ENCODE measurements at regions not wholly inside any gene's neighbourhood (a gene's known extent, or its start where the extent isn't known, plus 50 kb on each side); places are given as distances from the start of the nearest gene placed in this dataset.

- H3K4me3 ChIP-seq (ENCODE audit: low read length in 3 of 3), result no peak overlapping the region
- H3K9ac ChIP-seq (ENCODE audit: low read length in 3 of 3), result no peak overlapping the region
- no peak for FAIRE-seq
- no peaks in the 10 kb centered on the region for H3K4me1 ChIP-seq (ENCODE audit: control insufficient read depth in 2 of 3, insufficient read depth in 2 of 3, low read depth in 1 of 3, low read length in 3 of 3)
- intact Hi-C loops (cut with DNase I), result no loop called here
- no peaks in the 10 kb centered on the region for H3K27me3 ChIP-seq (ENCODE audit: control insufficient read depth, insufficient read depth, low read length)
- H3K9me3 ChIP-seq (ENCODE audit: control insufficient read depth in 2 of 3, insufficient read depth in 1 of 3, low read length in 3 of 3), result no peaks in the 10 kb centered on the region
- H3K36me3 ChIP-seq (ENCODE audit: control insufficient read depth in 2 of 3, insufficient read depth in 3 of 3, low read length in 3 of 3), result no peaks in the 10 kb centered on the region
- DNase-seq, result no peak
- TF ChIP-seq CTCF (IDR thresholded peaks at IDR 0.05; ENCODE audit: borderline replicate concordance, extremely low read depth, insufficient read depth), result no peak
- no peak overlapping the region for H3K27ac ChIP-seq (ENCODE audit: low read depth in 2 of 2, low read length in 2 of 2)
These were observed 66.4 kb upstream of the EDAR start for GRCh38 chr2:109055435-109055834.

- H3K9ac ChIP-seq (ENCODE audit: low read length in 3 of 3), result no peak overlapping the region
- intact Hi-C loops (cut with DNase I), result no loop called here
- H3K36me3 ChIP-seq (ENCODE audit: control insufficient read depth in 2 of 3, insufficient read depth in 3 of 3, low read length in 3 of 3), result no peaks in the 10 kb centered on the region
- DNase-seq, result no peak
- no peak for TF ChIP-seq CTCF (IDR thresholded peaks at IDR 0.05; ENCODE audit: borderline replicate concordance, extremely low read depth, insufficient read depth)
- no peak for FAIRE-seq
- H3K4me1 ChIP-seq (ENCODE audit: control insufficient read depth in 2 of 3, insufficient read depth in 2 of 3, low read depth in 1 of 3, low read length in 3 of 3), result no peaks in the 10 kb centered on the region
- H3K4me3 ChIP-seq (ENCODE audit: low read length in 3 of 3), result no peak overlapping the region
- H3K27me3 ChIP-seq (ENCODE audit: control insufficient read depth, insufficient read depth, low read length), result no peaks in the 10 kb centered on the region
- H3K9me3 ChIP-seq (ENCODE audit: control insufficient read depth in 2 of 3, insufficient read depth in 1 of 3, low read length in 3 of 3), result no peaks in the 10 kb centered on the region
- H3K27ac ChIP-seq (ENCODE audit: low read depth in 2 of 2, low read length in 2 of 2), result no peak overlapping the region
These were observed 65.8 kb upstream of the EDAR start for GRCh38 chr2:109054865-109055264.

GRCh38 chr2:109053716-109054115, 64.7 kb upstream of the EDAR start:
- FAIRE-seq (no peak), DNase-seq (no peak)
- H3K36me3 ChIP-seq (ENCODE audit: control insufficient read depth in 2 of 3, insufficient read depth in 3 of 3, low read length in 3 of 3), result no peaks in the 10 kb centered on the region
- no peaks in the 10 kb centered on the region for H3K9me3 ChIP-seq (ENCODE audit: control insufficient read depth in 2 of 3, insufficient read depth in 1 of 3, low read length in 3 of 3)
- no peak overlapping the region for H3K27ac ChIP-seq (ENCODE audit: low read depth in 2 of 2, low read length in 2 of 2)
- intact Hi-C loops (cut with DNase I), result no loop called here
- no peaks in the 10 kb centered on the region for H3K4me1 ChIP-seq (ENCODE audit: control insufficient read depth in 2 of 3, insufficient read depth in 2 of 3, low read depth in 1 of 3, low read length in 3 of 3)
- no peak overlapping the region for H3K9ac ChIP-seq (ENCODE audit: low read length in 3 of 3)
- no peaks in the 10 kb centered on the region for H3K27me3 ChIP-seq (ENCODE audit: control insufficient read depth, insufficient read depth, low read length)
- no peak overlapping the region for H3K4me3 ChIP-seq (ENCODE audit: low read length in 3 of 3)
- TF ChIP-seq CTCF (IDR thresholded peaks at IDR 0.05; ENCODE audit: borderline replicate concordance, extremely low read depth, insufficient read depth), result no peak

GRCh38 chr2:109052922-109053321, 63.9 kb upstream of the EDAR start:
- no peak for DNase-seq
- no peak overlapping the region for H3K4me3 ChIP-seq (ENCODE audit: low read length in 3 of 3)
- H3K27me3 ChIP-seq (ENCODE audit: control insufficient read depth, insufficient read depth, low read length), result no peaks in the 10 kb centered on the region
- H3K4me1 ChIP-seq (ENCODE audit: control insufficient read depth in 2 of 3, insufficient read depth in 2 of 3, low read depth in 1 of 3, low read length in 3 of 3), result no peaks in the 10 kb centered on the region
- H3K9ac ChIP-seq (ENCODE audit: low read length in 3 of 3), result no peak overlapping the region
- no peak overlapping the region for H3K27ac ChIP-seq (ENCODE audit: low read depth in 2 of 2, low read length in 2 of 2)
- H3K9me3 ChIP-seq (ENCODE audit: control insufficient read depth in 2 of 3, insufficient read depth in 1 of 3, low read length in 3 of 3), result no peaks in the 10 kb centered on the region
- TF ChIP-seq CTCF (IDR thresholded peaks at IDR 0.05; ENCODE audit: borderline replicate concordance, extremely low read depth, insufficient read depth), result no peak
- intact Hi-C loops (cut with DNase I), result no loop called here
- FAIRE-seq, result no peak
- no peaks in the 10 kb centered on the region for H3K36me3 ChIP-seq (ENCODE audit: control insufficient read depth in 2 of 3, insufficient read depth in 3 of 3, low read length in 3 of 3)
